ENCODE measurements at regions not wholly inside any gene's neighbourhood (a gene's known extent, or its start where the extent isn't known, plus 50 kb on each side); places are given as distances from the start of the nearest gene placed in this dataset.

DNA sequence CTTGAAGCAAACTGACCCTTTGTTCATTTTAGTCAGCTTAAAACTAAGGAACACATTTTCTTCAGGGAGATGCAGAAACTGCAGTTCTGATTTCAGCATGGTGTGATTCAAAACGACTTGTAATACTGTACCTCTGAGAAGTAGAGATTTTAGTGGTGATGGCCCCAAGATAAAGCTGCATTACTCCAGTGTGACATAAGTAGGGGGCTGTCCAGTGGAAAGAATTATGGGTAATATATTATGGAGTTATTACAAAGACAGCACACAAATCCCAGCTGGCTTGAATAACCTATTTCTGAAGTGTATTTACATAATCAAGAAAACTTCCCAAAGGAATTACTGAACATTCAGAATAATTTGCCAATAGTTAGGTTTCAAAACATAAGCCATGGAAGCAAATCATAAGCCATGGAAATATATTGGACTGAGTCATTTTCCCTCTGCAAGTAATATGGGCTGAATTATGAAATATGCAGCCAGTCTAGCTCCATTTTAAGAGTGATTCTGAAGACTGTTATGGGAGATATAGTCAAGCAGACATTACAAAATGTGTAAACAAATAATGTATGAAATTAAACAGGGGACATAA lies 133.7 kb upstream of the FBXL17 start:
- Histone ChIP-seq H3K9me3 (ENCODE audit: control insufficient read depth, insufficient read depth, low read depth, low read length) (no peaks in the 10 kb centered on the region), H3K4me1 (ENCODE audit: control insufficient read depth, insufficient read depth, low read length) (no peaks in the 10 kb centered on the region), H3K36me3 (ENCODE audit: control insufficient read depth in 2 of 2, insufficient read depth in 1 of 2, low read length in 2 of 2) (no peaks in the 10 kb centered on the region), H3K4me3 (ENCODE audit: low read depth, low read length) (no peak overlapping the region), H3K27ac (ENCODE audit: extremely low read depth, low read depth, low read length) (no peak overlapping the region)
- ChIA-PET POLR2A (no interaction called here), CTCF (no interaction called here)
- TF ChIP-seq ZNF830 (tag by site-specific recombination; IDR thresholded peaks at IDR 0.05; ENCODE audit: low read depth) (no peak), ZNF433 (tag by site-specific recombination; IDR thresholded peaks at IDR 0.05; ENCODE audit: low read depth) (no peak), KLF16 (tag by site-specific recombination; IDR thresholded peaks at IDR 0.05) (no peak), ZNF138 (tag by site-specific recombination; IDR thresholded peaks at IDR 0.05; ENCODE audit: borderline replicate concordance) (no peak), ZNF157 (tag by site-specific recombination; IDR thresholded peaks at IDR 0.05) (no peak), ZNF621 (tag by site-specific recombination; IDR thresholded peaks at IDR 0.05) (no peak)

DNA sequence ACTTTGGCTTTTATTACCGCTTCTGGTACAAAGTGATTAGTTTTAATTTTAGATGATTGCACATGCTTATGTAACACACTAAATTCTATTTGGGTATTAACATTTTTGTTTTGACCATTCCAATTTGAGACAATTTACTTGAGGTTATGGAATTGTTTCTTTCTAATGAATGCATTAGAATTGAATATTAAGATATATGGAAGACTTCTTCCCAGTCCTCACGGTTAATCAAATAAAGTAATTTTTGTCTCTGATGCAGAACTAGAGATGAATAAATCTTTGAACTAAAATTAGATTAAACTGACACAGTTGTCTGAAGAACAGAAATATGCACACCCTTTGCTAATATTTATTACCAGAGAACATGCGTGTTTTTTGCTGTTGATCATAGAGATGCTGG lies 127.1 kb upstream of the FBXL17 start:
- Histone ChIP-seq H3K9me3 (ENCODE audit: control insufficient read depth, insufficient read depth, low read depth, low read length) (no peaks in the 10 kb centered on the region), H3K27ac (ENCODE audit: extremely low read depth, low read depth, low read length) (no peak overlapping the region), H3K4me1 (ENCODE audit: control insufficient read depth, insufficient read depth, low read length) (no peaks in the 10 kb centered on the region), H3K4me3 (ENCODE audit: low read depth, low read length) (no peak overlapping the region), H3K36me3 (ENCODE audit: control insufficient read depth in 2 of 2, insufficient read depth in 1 of 2, low read length in 2 of 2) (no peaks in the 10 kb centered on the region)
- TF ChIP-seq, protein P1, sequence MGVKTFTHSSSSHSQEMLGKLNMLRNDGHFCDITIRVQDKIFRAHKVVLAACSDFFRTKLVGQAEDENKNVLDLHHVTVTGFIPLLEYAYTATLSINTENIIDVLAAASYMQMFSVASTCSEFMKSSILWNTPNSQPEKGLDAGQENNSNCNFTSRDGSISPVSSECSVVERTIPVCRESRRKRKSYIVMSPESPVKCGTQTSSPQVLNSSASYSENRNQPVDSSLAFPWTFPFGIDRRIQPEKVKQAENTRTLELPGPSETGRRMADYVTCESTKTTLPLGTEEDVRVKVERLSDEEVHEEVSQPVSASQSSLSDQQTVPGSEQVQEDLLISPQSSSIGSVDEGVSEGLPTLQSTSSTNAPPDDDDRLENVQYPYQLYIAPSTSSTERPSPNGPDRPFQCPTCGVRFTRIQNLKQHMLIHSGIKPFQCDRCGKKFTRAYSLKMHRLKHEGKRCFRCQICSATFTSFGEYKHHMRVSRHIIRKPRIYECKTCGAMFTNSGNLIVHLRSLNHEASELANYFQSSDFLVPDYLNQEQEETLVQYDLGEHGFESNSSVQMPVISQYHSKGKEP (tag by site-specific recombination; IDR thresholded peaks at IDR 0.05) = no peak
- TF ChIP-seq ZNF701 (tag by site-specific recombination; IDR thresholded peaks at IDR 0.05) = no peak
- no peak for TF ChIP-seq ZNF341 (tag by site-specific recombination; IDR thresholded peaks at IDR 0.05; ENCODE audit: low read depth)
- no peak for TF ChIP-seq ZNF600 (tag by site-specific recombination; IDR thresholded peaks at IDR 0.05)
- TF ChIP-seq ZBTB8A (tag by site-specific recombination; IDR thresholded peaks at IDR 0.05) = no peak
- TF ChIP-seq ZSCAN30 (tag by site-specific recombination; IDR thresholded peaks at IDR 0.05) = no peak
- no peak for TF ChIP-seq GLI4 (tag by site-specific recombination; IDR thresholded peaks at IDR 0.05)
- TF ChIP-seq GLIS2 (tag by site-specific recombination; IDR thresholded peaks at IDR 0.05) = no peak
- no peak for TF ChIP-seq ZNF747 (tag by site-specific recombination; IDR thresholded peaks at IDR 0.05)
- TF ChIP-seq, protein P2, sequence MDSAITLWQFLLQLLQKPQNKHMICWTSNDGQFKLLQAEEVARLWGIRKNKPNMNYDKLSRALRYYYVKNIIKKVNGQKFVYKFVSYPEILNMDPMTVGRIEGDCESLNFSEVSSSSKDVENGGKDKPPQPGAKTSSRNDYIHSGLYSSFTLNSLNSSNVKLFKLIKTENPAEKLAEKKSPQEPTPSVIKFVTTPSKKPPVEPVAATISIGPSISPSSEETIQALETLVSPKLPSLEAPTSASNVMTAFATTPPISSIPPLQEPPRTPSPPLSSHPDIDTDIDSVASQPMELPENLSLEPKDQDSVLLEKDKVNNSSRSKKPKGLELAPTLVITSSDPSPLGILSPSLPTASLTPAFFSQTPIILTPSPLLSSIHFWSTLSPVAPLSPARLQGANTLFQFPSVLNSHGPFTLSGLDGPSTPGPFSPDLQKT (IDR thresholded peaks at IDR 0.05; ENCODE audit: borderline replicate concordance, low read depth, low read length) = no peak
- no peak for TF ChIP-seq ZNF529 (tag by site-specific recombination; IDR thresholded peaks at IDR 0.05; ENCODE audit: insufficient replicate concordance)
- TF ChIP-seq ZNF785 (tag by site-specific recombination; IDR thresholded peaks at IDR 0.05) = no peak
- TF ChIP-seq ZBTB20 (tag by site-specific recombination; IDR thresholded peaks at IDR 0.05) = no peak
- TF ChIP-seq ZNF510 (tag by site-specific recombination; IDR thresholded peaks at IDR 0.05; ENCODE audit: insufficient replicate concordance) = no peak
- no peak for TF ChIP-seq ZNF664 (tag by site-specific recombination; IDR thresholded peaks at IDR 0.05)
- TF ChIP-seq ZNF623 (tag by site-specific recombination; IDR thresholded peaks at IDR 0.05) = no peak
- no peak for TF ChIP-seq ZFP41 (tag by site-specific recombination; IDR thresholded peaks at IDR 0.05; ENCODE audit: borderline replicate concordance)
- TF ChIP-seq, protein P3, sequence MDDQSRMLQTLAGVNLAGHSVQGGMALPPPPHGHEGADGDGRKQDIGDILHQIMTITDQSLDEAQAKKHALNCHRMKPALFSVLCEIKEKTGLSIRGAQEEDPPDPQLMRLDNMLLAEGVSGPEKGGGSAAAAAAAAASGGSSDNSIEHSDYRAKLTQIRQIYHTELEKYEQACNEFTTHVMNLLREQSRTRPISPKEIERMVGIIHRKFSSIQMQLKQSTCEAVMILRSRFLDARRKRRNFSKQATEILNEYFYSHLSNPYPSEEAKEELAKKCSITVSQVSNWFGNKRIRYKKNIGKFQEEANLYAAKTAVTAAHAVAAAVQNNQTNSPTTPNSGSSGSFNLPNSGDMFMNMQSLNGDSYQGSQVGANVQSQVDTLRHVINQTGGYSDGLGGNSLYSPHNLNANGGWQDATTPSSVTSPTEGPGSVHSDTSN (CRISPR knock-in tag; IDR thresholded peaks at IDR 0.05) = no peak
- no peak for TF ChIP-seq ZNF274 (IDR thresholded peaks at IDR 0.05; ENCODE audit: low read length)
- TF ChIP-seq ZNF274 (tag by site-specific recombination; IDR thresholded peaks at IDR 0.05; ENCODE audit: borderline replicate concordance) = no peak
- ChIA-PET POLR2A (no interaction called here), CTCF (no interaction called here)
